Bone marrow (tissue), 2 donors: ENCODE measurements at regions not wholly inside any gene's neighbourhood (a gene's known extent, or its start where the extent isn't known, plus 50 kb on each side); places are given as distances from the start of the nearest gene placed in this dataset.
"Not testable (repeated sequence)": the region's sequence is repeated elsewhere in the genome, so short reads cannot be mapped to it uniquely, and the experiment has no call there.

ENCODE experiments used
- DNase-seq, 2 donors: peaks; one replicate each; lab custom pipeline; 2025; lab: John Stamatoyannopoulos, UW

- DNase-seq, result not testable (repeated sequence)
Measured at GRCh38 chr6:104676679-104677078, 183.0 kb downstream of the HACE1 start.

GRCh38 chr6:104675161-104675560 lies 184.6 kb downstream of the HACE1 start:
- not testable (repeated sequence) for DNase-seq

GRCh38 chr6:104673078-104673477 lies 186.6 kb downstream of the HACE1 start:
- not testable (repeated sequence) for DNase-seq

- DNase-seq, result not testable (repeated sequence)
Measured at GRCh38 chr6:104671591-104671891, 188.2 kb downstream of the HACE1 start.

GRCh38 chr6:104670834-104671590 lies 188.7 kb downstream of the HACE1 start:
- not testable (repeated sequence) for DNase-seq

- DNase-seq, result no peak
Measured at GRCh38 chr6:104669483-104669882, 190.2 kb downstream of the HACE1 start.

- no peak for DNase-seq
Measured at GRCh38 chr6:104656235-104656634, 203.5 kb downstream of the HACE1 start.

- DNase-seq, result peak in 1 of 2 donors; percentile 45
Measured at GRCh38 chr6:104653781-104654180, 205.9 kb downstream of the HACE1 start.

- no peak for DNase-seq
Measured at GRCh38 chr6:104648347-104648746, 211.4 kb downstream of the HACE1 start.

GRCh38 chr6:104644848-104645247 lies 214.9 kb downstream of the HACE1 start:
- DNase-seq, result no peak

GRCh38 chr6:104642871-104643270 lies 216.8 kb downstream of the HACE1 start:
- no peak for DNase-seq

GRCh38 chr6:104640761-104641160 lies 219.0 kb downstream of the HACE1 start:
- no peak for DNase-seq

- no peak for DNase-seq
Measured at GRCh38 chr6:104640150-104640700, 219.5 kb downstream of the HACE1 start.

- DNase-seq, result peak in 1 of 2 donors; percentile 64
Measured at GRCh38 chr6:104639668-104640067, 220.1 kb downstream of the HACE1 start.

- peak in 1 of 2 donors; percentile 70 for DNase-seq
Measured at GRCh38 chr6:104638841-104639290, 220.9 kb downstream of the HACE1 start.

- no peak for DNase-seq
Measured at GRCh38 chr6:104633125-104633524, 226.6 kb downstream of the HACE1 start.

GRCh38 chr6:104632588-104632987 lies 227.1 kb downstream of the HACE1 start:
- DNase-seq, result no peak

- no peak for DNase-seq
Measured at GRCh38 chr6:104630955-104631354, 228.8 kb downstream of the HACE1 start.

GRCh38 chr6:104630522-104630921 lies 229.2 kb downstream of the HACE1 start:
- no peak for DNase-seq

GRCh38 chr6:104629826-104630225 lies 229.9 kb downstream of the HACE1 start:
- no peak for DNase-seq

- DNase-seq, result no peak
Measured at GRCh38 chr6:104625536-104625935, 234.2 kb downstream of the HACE1 start.

GRCh38 chr6:104623052-104623690 lies 236.5 kb downstream of the HACE1 start:
- DNase-seq, result no peak

GRCh38 chr6:104621396-104621795 lies 238.3 kb downstream of the HACE1 start:
- DNase-seq, result no peak
